H9 (cell line): ENCODE measurements at regions not wholly inside any gene's neighbourhood (a gene's known extent, or its start where the extent isn't known, plus 50 kb on each side); places are given as distances from the start of the nearest gene placed in this dataset.

Experiments
- DNase-seq: peaks from one replicate; pipeline ENCODE4 v3.0.0-alpha.2; 2017
- H2AFZ ChIP-seq: one replicate; pipeline ENCODE4 v1.6.1; 2013; ENCODE audit warnings: mild to moderate bottlenecking, low read length, control low read depth, moderate library complexity
- H2AK5ac ChIP-seq: 2 replicates; pipeline ENCODE4 v1.6.1; 2013; ENCODE audit warnings: low read length, control low read depth, mixed read lengths; ENCODE audit not compliant: insufficient read length
- H2BK120ac ChIP-seq: one replicate; pipeline ENCODE4 v1.6.1; 2013; ENCODE audit warnings: low read depth, mild to moderate bottlenecking, low read length, control low read depth, inconsistent platforms; ENCODE audit not compliant: poor library complexity, severe bottlenecking
- H2BK12ac ChIP-seq: 2 replicates; pipeline ENCODE4 v1.6.1; 2013; ENCODE audit warnings: low read length, control low read depth, mixed read lengths, low read depth; ENCODE audit not compliant: insufficient read length
- H2BK15ac ChIP-seq: 2 replicates; pipeline ENCODE4 v1.6.1; 2013; ENCODE audit warnings: low read depth, low read length, control low read depth
- H2BK20ac ChIP-seq: one replicate; pipeline ENCODE4 v1.6.1; 2013; ENCODE audit warnings: low read depth, mild to moderate bottlenecking, low read length, control low read depth, inconsistent platforms; ENCODE audit not compliant: poor library complexity, severe bottlenecking
- H2BK5ac ChIP-seq: 2 replicates; pipeline ENCODE4 v1.6.1; 2013; ENCODE audit warnings: low read length, control low read depth, mixed read lengths; ENCODE audit not compliant: insufficient read length
- H3K14ac ChIP-seq: 2 replicates; pipeline ENCODE4 v1.6.1; 2013; ENCODE audit warnings: low read length, control low read depth; ENCODE audit not compliant: insufficient read depth
- H3K18ac ChIP-seq: 2 replicates; pipeline ENCODE4 v1.6.1; 2013; ENCODE audit warnings: low read depth, mild to moderate bottlenecking, mixed read lengths, low read length, control low read depth; ENCODE audit not compliant: insufficient read length
- H3K23ac ChIP-seq: 2 replicates; pipeline ENCODE4 v1.6.1; 2013; ENCODE audit warnings: low read length, control low read depth, mixed read lengths, low read depth; ENCODE audit not compliant: insufficient read length
- H3K23me2 ChIP-seq: 2 replicates; pipeline ENCODE4 v1.6.1; 2013; ENCODE audit warnings: low read depth, mild to moderate bottlenecking, mixed read lengths, low read length, control low read depth; ENCODE audit not compliant: insufficient read length, poor library complexity, severe bottlenecking
- H3K27ac ChIP-seq: 2 replicates; pipeline ENCODE4 v1.5.1; 2013; ENCODE audit warnings: low read length, control low read depth, mixed read lengths, low read depth; ENCODE audit not compliant: insufficient read length
- H3K27me3 ChIP-seq: 2 replicates; pipeline ENCODE4 v1.6.1; 2013; ENCODE audit warnings: low read length, control low read depth, inconsistent platforms; ENCODE audit not compliant: insufficient read depth
- H3K4ac ChIP-seq: 2 replicates; pipeline ENCODE4 v1.6.1; 2013; ENCODE audit warnings: low read depth, mild to moderate bottlenecking, control low read depth, inconsistent platforms, low read length, moderate library complexity
- H3K4me1 ChIP-seq: 2 replicates; pipeline ENCODE4 v1.6.1; 2013; ENCODE audit warnings: low read length, control low read depth, inconsistent platforms; ENCODE audit not compliant: insufficient read depth
- H3K4me2 ChIP-seq: 2 replicates; pipeline ENCODE4 v1.6.1; 2013; ENCODE audit warnings: low read length, control low read depth, mixed read lengths; ENCODE audit not compliant: insufficient read length, insufficient read depth
- H3K56ac ChIP-seq: 2 replicates; pipeline ENCODE4 v1.6.1; 2013; ENCODE audit warnings: low read depth, mild to moderate bottlenecking, mixed read lengths, low read length, control low read depth; ENCODE audit not compliant: insufficient read length
- H3K79me1 ChIP-seq: 2 replicates; pipeline ENCODE4 v1.6.1; 2013; ENCODE audit warnings: low read depth, mild to moderate bottlenecking, moderate library complexity, low read length, control low read depth, inconsistent platforms; ENCODE audit not compliant: insufficient read depth, poor library complexity, severe bottlenecking
- H3K79me2 ChIP-seq: 2 replicates; pipeline ENCODE4 v1.6.1; 2013; ENCODE audit warnings: low read length, control low read depth, inconsistent platforms; ENCODE audit not compliant: insufficient read depth
- H3K9ac ChIP-seq: 2 replicates; pipeline ENCODE4 v1.6.1; 2013; ENCODE audit warnings: low read length, control low read depth, mixed read lengths; ENCODE audit not compliant: insufficient read length; ENCODE audit errors: extremely low read depth
- H3K9me3 ChIP-seq: one replicate; pipeline ENCODE4 v1.6.1; 2013; ENCODE audit warnings: low read depth, low read length, inconsistent platforms; ENCODE audit not compliant: control insufficient read depth
- H3T11ph ChIP-seq: one replicate; pipeline ENCODE4 v1.6.1; 2013; ENCODE audit warnings: mild to moderate bottlenecking, low read length, control low read depth, inconsistent platforms
- H4K20me1 ChIP-seq: one replicate; pipeline ENCODE4 v1.6.1; 2013; ENCODE audit not compliant: control insufficient read depth, insufficient read length, insufficient read depth
- H4K5ac ChIP-seq: 2 replicates; pipeline ENCODE4 v1.6.1; 2013; ENCODE audit warnings: low read depth, mild to moderate bottlenecking, mixed read lengths, low read length, control low read depth; ENCODE audit not compliant: insufficient read length
- H4K8ac ChIP-seq: replicated peaks from 2 replicates; pipeline ENCODE4 v1.6.1; 2013; ENCODE audit warnings: low read length, control low read depth, mixed read lengths, low read depth; ENCODE audit not compliant: insufficient read length
- H4K91ac ChIP-seq: 2 replicates; pipeline ENCODE4 v1.6.1; 2013; ENCODE audit warnings: low read depth, mild to moderate bottlenecking, moderate library complexity, mixed read lengths, low read length, control low read depth; ENCODE audit not compliant: insufficient read length
- H3K27ac Mint-ChIP-seq, 3 experiments: 2 replicates in 2 of 3; 3 replicates in 1 of 3; pipeline ENCODE4 v1.8.0; 2020 to 2021; ENCODE audit warnings: mixed read lengths in 3 of 3, mild to moderate bottlenecking in 1 of 3, moderate library complexity in 1 of 3
- H3K27me3 Mint-ChIP-seq: 2 replicates; pipeline ENCODE4 v1.8.0; 2021; ENCODE audit warnings: low read depth, mild to moderate bottlenecking, moderate library complexity, mixed read lengths
- H3K36me3 Mint-ChIP-seq, 3 experiments: 2 replicates in 2 of 3; 3 replicates in 1 of 3; pipeline ENCODE4 v1.8.0; 2020 to 2021; ENCODE audit warnings: low read depth in 3 of 3, mixed read lengths in 3 of 3; ENCODE audit not compliant: insufficient read depth in 1 of 3
- H3K4me1 Mint-ChIP-seq, 2 experiments: 2 replicates each; pipeline ENCODE4 v1.8.0; 2020; ENCODE audit warnings: mixed read lengths in 2 of 2
- H3K4me3 Mint-ChIP-seq, 2 experiments: 2 replicates in 1 of 2; 3 replicates in 1 of 2; pipeline ENCODE4 v1.8.0; 2020 to 2021; ENCODE audit warnings: mild to moderate bottlenecking in 2 of 2, mixed read lengths in 2 of 2, moderate library complexity in 1 of 2
- H3K9me3 Mint-ChIP-seq, 2 experiments: 2 replicates in 1 of 2; 3 replicates in 1 of 2; pipeline ENCODE4 v1.8.0; 2020; ENCODE audit warnings: mild to moderate bottlenecking in 2 of 2, mixed read lengths in 2 of 2, moderate library complexity in 1 of 2
- CTCF ChIP-seq: fragments of 200-600 bp; sonication (generic); conservative IDR thresholded peaks from 3 replicates; pipeline ENCODE4 v1.8.0; 2021; ENCODE audit warnings: antibody characterized with exemption, mild to moderate bottlenecking
- WGBS: extraction: QIAGEN DNeasy Blood & Tissue Kit; methylation state at CpG from one replicate; pipeline ENCODE4 v1.1.7; 2013; ENCODE audit warnings: missing lambda C conversion rate, low lambda C conversion rate, mixed read lengths; ENCODE audit not compliant: insufficient read length; ENCODE audit errors: extremely low coverage; 5-methylcytosine and 5-hydroxymethylcytosine counted together

GRCh38 chr2:217740756-217741155, 262.0 kb downstream of the TNS1 start:
- H3K27me3 ChIP-seq, result no peaks in the 10 kb centered on the region
- H3K9me3 ChIP-seq, result no peaks in the 10 kb centered on the region
- no peak overlapping the region for H3K4me2 ChIP-seq
- no peak overlapping the region for H3K27ac ChIP-seq
- Mint-ChIP-seq H3K27me3 (peaks cover 5% of the 10 kb centered on the region), H3K4me3 (no peak overlapping the region), H3K36me3 (no peaks in the 10 kb centered on the region; a peak in 1 of 7 replicates), H3K4me1 (0 out of 4 replicates have a peak, but pooled peaks cover 0 to 3% of the 10 kb centered on the region in 2 experiments), H3K27ac (no peak overlapping the region), H3K9me3 (no peaks in the 10 kb centered on the region)
- no peak overlapping the region for H2AFZ ChIP-seq
- no peak overlapping the region for H4K5ac ChIP-seq
- no peak overlapping the region for H3K4ac ChIP-seq
- no peak for TF ChIP-seq CTCF
- H2AK5ac ChIP-seq, result no peak overlapping the region
- no peak overlapping the region for H3K14ac ChIP-seq
- no CpG with 5 or more reads among the region's 6 CpGs for WGBS
- no peak overlapping the region for H3K56ac ChIP-seq
- no peak overlapping the region for H4K91ac ChIP-seq
- no peak overlapping the region for H4K8ac ChIP-seq
- no peak overlapping the region for H3T11ph ChIP-seq
- H2BK20ac ChIP-seq, result no peak overlapping the region
- H4K20me1 ChIP-seq, result no peaks in the 10 kb centered on the region
- H2BK120ac ChIP-seq, result no peak overlapping the region
- no peak overlapping the region for H3K18ac ChIP-seq
- DNase-seq, result no peak
- H2BK15ac ChIP-seq, result no peak overlapping the region
- H3K79me1 ChIP-seq, result no peaks in the 10 kb centered on the region
- no peaks in the 10 kb centered on the region for H3K4me1 ChIP-seq
- H2BK12ac ChIP-seq, result no peak overlapping the region
- H3K23me2 ChIP-seq, result no peaks in the 10 kb centered on the region
- H3K9ac ChIP-seq, result no peak overlapping the region
- H3K79me2 ChIP-seq, result no peaks in the 10 kb centered on the region
- H2BK5ac ChIP-seq, result no peak overlapping the region
- H3K23ac ChIP-seq, result no peak overlapping the region
